ENCODE measurements at regions not wholly inside any gene's neighbourhood (a gene's known extent, or its start where the extent isn't known, plus 50 kb on each side); places are given as distances from the start of the nearest gene placed in this dataset.

- no peaks in the 10 kb centered on the region for H3K27me3 ChIP-seq (ENCODE audit: insufficient read depth, insufficient read length)
- no peaks in the 10 kb centered on the region for H3K9me3 ChIP-seq (ENCODE audit: insufficient read depth, low read length)
- H3K9ac ChIP-seq (ENCODE audit: insufficient read length, low read depth), result no peak overlapping the region
- no peaks in the 10 kb centered on the region for H3K36me3 ChIP-seq (ENCODE audit: insufficient read depth, insufficient read length, low read length)
- no peak for TF ChIP-seq YY1 (IDR thresholded peaks at IDR 0.05; ENCODE audit: insufficient read depth, insufficient read length)
- no peak for TF ChIP-seq SUZ12 (IDR thresholded peaks at IDR 0.05; ENCODE audit: extremely low read depth, insufficient read depth, insufficient read length)
- TF ChIP-seq ZNF274 (IDR thresholded peaks at IDR 0.05; ENCODE audit: low read depth, low read length), result no peak
- peaks cover 2% of the 10 kb centered on the region for H3K4me1 ChIP-seq (ENCODE audit: insufficient read depth, insufficient read length)
- no peak for DNase-seq (ENCODE audit: low read depth, low spot score)
- no peak overlapping the region for H3K4me3 ChIP-seq (ENCODE audit: insufficient read length, low read depth)
Observed at GRCh38 chr18:56083523-56084287, 495.7 kb upstream of the TCF4 start.

GRCh38 chr18:56083097-56083521 is 495.1 kb upstream of the TCF4 start:
- no peak for DNase-seq (ENCODE audit: low read depth, low spot score)
- no peaks in the 10 kb centered on the region for H3K27me3 ChIP-seq (ENCODE audit: insufficient read depth, insufficient read length)
- TF ChIP-seq YY1 (IDR thresholded peaks at IDR 0.05; ENCODE audit: insufficient read depth, insufficient read length) (no peak), SUZ12 (IDR thresholded peaks at IDR 0.05; ENCODE audit: extremely low read depth, insufficient read depth, insufficient read length) (no peak), ZNF274 (IDR thresholded peaks at IDR 0.05; ENCODE audit: low read depth, low read length) (no peak)

GRCh38 chr18:56076723-56077122 is 488.7 kb upstream of the TCF4 start:
- H3K27me3 ChIP-seq (ENCODE audit: insufficient read depth, insufficient read length), result no peaks in the 10 kb centered on the region
- TF ChIP-seq ZNF274 (IDR thresholded peaks at IDR 0.05; ENCODE audit: low read depth, low read length) (no peak), YY1 (IDR thresholded peaks at IDR 0.05; ENCODE audit: insufficient read depth, insufficient read length) (no peak), SUZ12 (IDR thresholded peaks at IDR 0.05; ENCODE audit: extremely low read depth, insufficient read depth, insufficient read length) (no peak)
- H3K4me3 ChIP-seq (ENCODE audit: insufficient read length, low read depth), result no peak overlapping the region
- no peak for DNase-seq (ENCODE audit: low read depth, low spot score)
- H3K36me3 ChIP-seq (ENCODE audit: insufficient read depth, insufficient read length, low read length), result no peaks in the 10 kb centered on the region
- H3K9ac ChIP-seq (ENCODE audit: insufficient read length, low read depth), result no peak overlapping the region
- H3K9me3 ChIP-seq (ENCODE audit: insufficient read depth, low read length), result no peaks in the 10 kb centered on the region
- H3K4me1 ChIP-seq (ENCODE audit: insufficient read depth, insufficient read length), result no peaks in the 10 kb centered on the region

More at GRCh38 chr18:56083097-56083521, 495.1 kb upstream of the TCF4 start:
- no peaks in the 10 kb centered on the region for H3K36me3 ChIP-seq (ENCODE audit: insufficient read depth, insufficient read length, low read length)
- H3K4me1 ChIP-seq (ENCODE audit: insufficient read depth, insufficient read length), result peaks cover 2% of the 10 kb centered on the region
- no peaks in the 10 kb centered on the region for H3K9me3 ChIP-seq (ENCODE audit: insufficient read depth, low read length)
- no peak overlapping the region for H3K9ac ChIP-seq (ENCODE audit: insufficient read length, low read depth)
- H3K4me3 ChIP-seq (ENCODE audit: insufficient read length, low read depth), result no peak overlapping the region

GRCh38 chr18:56068701-56069100 is 480.7 kb upstream of the TCF4 start:
- Histone ChIP-seq H3K27me3 (ENCODE audit: insufficient read depth, insufficient read length) (no peaks in the 10 kb centered on the region), H3K9ac (ENCODE audit: insufficient read length, low read depth) (no peak overlapping the region), H3K9me3 (ENCODE audit: insufficient read depth, low read length) (no peaks in the 10 kb centered on the region), H3K36me3 (ENCODE audit: insufficient read depth, insufficient read length, low read length) (no peaks in the 10 kb centered on the region), H3K4me1 (ENCODE audit: insufficient read depth, insufficient read length) (no peaks in the 10 kb centered on the region), H3K4me3 (ENCODE audit: insufficient read length, low read depth) (no peak overlapping the region)
- no peak for TF ChIP-seq SUZ12 (IDR thresholded peaks at IDR 0.05; ENCODE audit: extremely low read depth, insufficient read depth, insufficient read length)
- TF ChIP-seq YY1 (IDR thresholded peaks at IDR 0.05; ENCODE audit: insufficient read depth, insufficient read length), result no peak
- no peak for TF ChIP-seq ZNF274 (IDR thresholded peaks at IDR 0.05; ENCODE audit: low read depth, low read length)
- no peak for DNase-seq (ENCODE audit: low read depth, low spot score)

- no peaks in the 10 kb centered on the region for H3K9me3 ChIP-seq (ENCODE audit: insufficient read depth, low read length)
- H3K27me3 ChIP-seq (ENCODE audit: insufficient read depth, insufficient read length), result no peaks in the 10 kb centered on the region
- H3K4me1 ChIP-seq (ENCODE audit: insufficient read depth, insufficient read length), result no peaks in the 10 kb centered on the region
- H3K36me3 ChIP-seq (ENCODE audit: insufficient read depth, insufficient read length, low read length), result no peaks in the 10 kb centered on the region
- no peak for TF ChIP-seq YY1 (IDR thresholded peaks at IDR 0.05; ENCODE audit: insufficient read depth, insufficient read length)
- no peak for TF ChIP-seq ZNF274 (IDR thresholded peaks at IDR 0.05; ENCODE audit: low read depth, low read length)
- TF ChIP-seq SUZ12 (IDR thresholded peaks at IDR 0.05; ENCODE audit: extremely low read depth, insufficient read depth, insufficient read length), result no peak
- DNase-seq (ENCODE audit: low read depth, low spot score), result no peak
- H3K9ac ChIP-seq (ENCODE audit: insufficient read length, low read depth), result no peak overlapping the region
- H3K4me3 ChIP-seq (ENCODE audit: insufficient read length, low read depth), result no peak overlapping the region
Observed at GRCh38 chr18:56067969-56068671, 480.1 kb upstream of the TCF4 start.

GRCh38 chr18:56067214-56067894 is 479.4 kb upstream of the TCF4 start:
- no peak overlapping the region for H3K9ac ChIP-seq (ENCODE audit: insufficient read length, low read depth)
- H3K4me1 ChIP-seq (ENCODE audit: insufficient read depth, insufficient read length), result no peaks in the 10 kb centered on the region
- no peak overlapping the region for H3K4me3 ChIP-seq (ENCODE audit: insufficient read length, low read depth)
- no peaks in the 10 kb centered on the region for H3K9me3 ChIP-seq (ENCODE audit: insufficient read depth, low read length)
- no peaks in the 10 kb centered on the region for H3K36me3 ChIP-seq (ENCODE audit: insufficient read depth, insufficient read length, low read length)
- no peak for DNase-seq (ENCODE audit: low read depth, low spot score)
- H3K27me3 ChIP-seq (ENCODE audit: insufficient read depth, insufficient read length), result no peaks in the 10 kb centered on the region
- TF ChIP-seq SUZ12 (IDR thresholded peaks at IDR 0.05; ENCODE audit: extremely low read depth, insufficient read depth, insufficient read length), result no peak
- TF ChIP-seq YY1 (IDR thresholded peaks at IDR 0.05; ENCODE audit: insufficient read depth, insufficient read length), result no peak
- TF ChIP-seq ZNF274 (IDR thresholded peaks at IDR 0.05; ENCODE audit: low read depth, low read length), result no peak
